Panc1 (cell line): ENCODE measurements at regions not wholly inside any gene's neighbourhood (a gene's known extent, or its start where the extent isn't known, plus 50 kb on each side); places are given as distances from the start of the nearest gene placed in this dataset.

Experiments used
- CTCF ChIP-seq: fragments of 450-650 bp; IDR thresholded peaks from 2 replicates; pipeline ENCODE4 v1.5.1; 2017; ENCODE audit warnings: mild to moderate bottlenecking
- POLR2AphosphoS5 ChIP-seq: IDR thresholded peaks from 2 replicates; pipeline ENCODE4 v1.6.1; 2012; ENCODE audit warnings: mild to moderate bottlenecking, low read depth, low read length, moderate library complexity

- TF ChIP-seq CTCF = no peak
- TF ChIP-seq POLR2AphosphoS5 = no peak
Measured at GRCh38 chr18:55152801-55153200, 193.5 kb upstream of the CCDC68 start.
